IMR-90 (cell line): ENCODE measurements at regions not wholly inside any gene's neighbourhood (a gene's known extent, or its start where the extent isn't known, plus 50 kb on each side); places are given as distances from the start of the nearest gene placed in this dataset.

Experiments used
- ATAC-seq: fragments of 200-7000 bp; cut with Tn5 transposase; 2 replicates; pipeline ENCODE4 v1.9.1; 2020; ENCODE audit warnings: low read depth, mild to moderate bottlenecking, moderate library complexity
- BruUV-seq: library from RNA; stranded (reverse); fragments of 400-500 nt; replicated peaks from 2 replicates; lab custom pipeline; 2021; lab: Mats Ljungman, UMichigan
- CTCF ChIA-PET: fragments of 300-600 bp; formaldehyde crosslinking; extraction: SDS; loops from one replicate; lab custom pipeline; 2021; ENCODE audit warnings: antibody characterized with exemption; lab: Yijun Ruan, JAX
- POLR2A ChIA-PET: fragments of 300-600 bp; sonication (Branson Sonifier 250); formaldehyde crosslinking; loops from one replicate; lab custom pipeline; 2022; ENCODE audit warnings: antibody characterized with exemption; ENCODE audit not compliant: unreplicated experiment; lab: Charles Lee
- DNase-seq: peaks from one replicate; pipeline ENCODE4 v3.0.0; 2013
- H2AFZ ChIP-seq: replicated peaks from 2 replicates; pipeline ENCODE3; 2013; ENCODE audit warnings: low read length, mild to moderate bottlenecking; ENCODE audit not compliant: poor library complexity
- H2AK5ac ChIP-seq: 2 replicates; pipeline ENCODE4 v1.6.1; 2013; ENCODE audit warnings: low read depth, low read length, inconsistent platforms
- H2AK9ac ChIP-seq: replicated peaks from 2 replicates; pipeline ENCODE3; 2013; ENCODE audit warnings: mild to moderate bottlenecking, low read depth, low read length, moderate library complexity; ENCODE audit not compliant: poor library complexity
- H2BK120ac ChIP-seq: 2 replicates; pipeline ENCODE4 v1.6.1; 2013; ENCODE audit warnings: low read depth, low read length, inconsistent platforms
- H2BK15ac ChIP-seq: 3 replicates; pipeline ENCODE4 v1.6.1; 2013; ENCODE audit warnings: low read depth, low read length, inconsistent platforms
- H2BK20ac ChIP-seq: 2 replicates; pipeline ENCODE4 v1.6.1; 2013; ENCODE audit warnings: low read depth, mild to moderate bottlenecking, inconsistent platforms, low read length, moderate library complexity
- H2BK5ac ChIP-seq: 2 replicates; pipeline ENCODE4 v1.6.1; 2013; ENCODE audit warnings: mild to moderate bottlenecking, low read depth, low read length, inconsistent platforms; ENCODE audit not compliant: poor library complexity, severe bottlenecking
- H3K14ac ChIP-seq: replicated peaks from 2 replicates; pipeline ENCODE4 v1.6.1; 2013; ENCODE audit warnings: low read depth, low read length, inconsistent platforms
- H3K18ac ChIP-seq: 2 replicates; pipeline ENCODE4 v1.6.1; 2013; ENCODE audit warnings: low read depth, low read length, control low read depth
- H3K23ac ChIP-seq: 2 replicates; pipeline ENCODE4 v1.6.1; 2013; ENCODE audit warnings: low read depth, low read length, inconsistent platforms
- H3K27ac ChIP-seq: 2 replicates; pipeline ENCODE4 v1.5.1; 2013; ENCODE audit warnings: mild to moderate bottlenecking, control low read depth, low read length; ENCODE audit not compliant: insufficient read depth
- H3K27me3 ChIP-seq: 2 replicates; pipeline ENCODE4 v1.6.1; 2013; ENCODE audit warnings: low read length; ENCODE audit not compliant: control insufficient read depth, insufficient read depth
- H3K36me3 ChIP-seq: 2 replicates; pipeline ENCODE4 v1.6.1; 2013; ENCODE audit warnings: low read length, mixed read lengths; ENCODE audit not compliant: control insufficient read depth, insufficient read depth
- H3K4ac ChIP-seq: 2 replicates; pipeline ENCODE4 v1.6.1; 2013; ENCODE audit warnings: low read depth, low read length, inconsistent platforms
- H3K4me1 ChIP-seq: 2 replicates; pipeline ENCODE4 v1.6.1; 2013; ENCODE audit warnings: low read length, mixed read lengths; ENCODE audit not compliant: control insufficient read depth, insufficient read depth
- H3K4me2 ChIP-seq: 2 replicates; pipeline ENCODE4 v1.6.1; 2013; ENCODE audit warnings: low read depth, mild to moderate bottlenecking, control low read depth, low read length, moderate library complexity
- H3K4me3 ChIP-seq: 2 replicates; pipeline ENCODE4 v1.5.1; 2013; ENCODE audit warnings: low read depth, mild to moderate bottlenecking, control low read depth, low read length, moderate library complexity; ENCODE audit not compliant: insufficient read depth
- H3K56ac ChIP-seq: 2 replicates; pipeline ENCODE4 v1.6.1; 2013; ENCODE audit warnings: low read length, inconsistent platforms; ENCODE audit not compliant: insufficient read depth; ENCODE audit errors: extremely low read depth
- H3K79me1 ChIP-seq, 2 experiments: 2 replicates each; pipeline ENCODE4 v1.6.1; 2013; ENCODE audit warnings: low read length in 2 of 2, inconsistent platforms in 1 of 2, low read depth in 1 of 2
- H3K9ac ChIP-seq: 2 replicates; pipeline ENCODE4 v1.6.1; 2013; ENCODE audit warnings: low read depth, low read length, control low read depth
- H3K9me1 ChIP-seq: 2 replicates; pipeline ENCODE4 v1.6.1; 2013; ENCODE audit warnings: low read length, inconsistent platforms; ENCODE audit not compliant: insufficient read depth
- H3K9me3 ChIP-seq: 2 replicates; pipeline ENCODE4 v1.6.1; 2013; ENCODE audit warnings: low read length; ENCODE audit not compliant: control insufficient read depth, insufficient read depth
- H4K20me1 ChIP-seq: 2 replicates; pipeline ENCODE4 v1.6.1; 2013; ENCODE audit warnings: low read length, inconsistent platforms; ENCODE audit not compliant: insufficient read depth
- H4K5ac ChIP-seq: 2 replicates; pipeline ENCODE4 v1.6.1; 2013; ENCODE audit warnings: mild to moderate bottlenecking, low read depth, low read length, control low read depth
- H4K8ac ChIP-seq, 2 experiments: 2 replicates each; pipeline ENCODE4 v1.6.1; 2013; ENCODE audit warnings: low read depth in 2 of 2, low read length in 2 of 2, control low read depth in 1 of 2, inconsistent platforms in 1 of 2
- H4K91ac ChIP-seq: 2 replicates; pipeline ENCODE4 v1.6.1; 2013; ENCODE audit warnings: low read depth, low read length, inconsistent platforms; ENCODE audit not compliant: insufficient read depth
- CEBPB ChIP-seq: IDR thresholded peaks from 2 replicates; pipeline ENCODE4 v1.6.1; 2012; ENCODE audit warnings: low read depth, low read length, improper control_type of control experiment
- FOS ChIP-seq: fragments of 150-350 bp; IDR thresholded peaks from 2 replicates; pipeline ENCODE4 v1.6.1; 2016; ENCODE audit warnings: low read depth, low read length
- MAFK ChIP-seq: IDR thresholded peaks from 2 replicates; pipeline ENCODE4 v1.6.1; 2012; ENCODE audit warnings: low read depth, low read length, improper control_type of control experiment
- MXI1 ChIP-seq: IDR thresholded peaks from 2 replicates; pipeline ENCODE4 v1.6.1; 2012; ENCODE audit warnings: low read depth, mild to moderate bottlenecking, low read length, moderate library complexity, borderline replicate concordance
- POLR2A ChIP-seq: IDR thresholded peaks from 2 replicates; pipeline ENCODE4 v1.6.1; 2012; ENCODE audit warnings: mild to moderate bottlenecking, low read depth, low read length
- RAD21 ChIP-seq: IDR thresholded peaks from 2 replicates; pipeline ENCODE4 v1.6.1; 2012; ENCODE audit warnings: low read length, improper control_type of control experiment
- WGBS, 2 experiments: methylation state at CpG; one replicate each; pipeline versions ENCODE4 v1.1.5 to v1.1.7; 2013; ENCODE audit warnings: missing lambda C conversion rate in 2 of 2; ENCODE audit not compliant: insufficient read length in 1 of 2; ENCODE audit errors: extremely low coverage in 2 of 2; 5-methylcytosine and 5-hydroxymethylcytosine counted together
- dilution Hi-C: fragments of 300-500 bp; cut with HindIII; formaldehyde crosslinking; loops from one replicate; pipeline ENCODE4 v1.14.3; 2018; ENCODE audit warnings: low sequenced_read_pairs; ENCODE audit not compliant: unreplicated experiment
- in situ Hi-C: fragments of 300-500 bp; cut with MboI; formaldehyde crosslinking; loops from 3 replicates; pipeline ENCODE4 v1.14.3; 2019; ENCODE audit warnings: low sequenced_read_pairs, inconsistent platforms, mixed read lengths
- intact Hi-C: fragments of 100-400 bp; cut with micrococcal nuclease; formaldehyde crosslinking; loops from 2 replicates; pipeline ENCODE4 v1.10.0; 2022

- no peak for TF ChIP-seq CEBPB
- TF ChIP-seq RAD21, result no peak
- no peak for TF ChIP-seq MXI1
- no peak for TF ChIP-seq FOS
Observed at GRCh38 chr5:159448841-159449407, 118.6 kb upstream of the IL12B start (continued).

GRCh38 chr5:159449925-159450324 lies 119.6 kb upstream of the IL12B start:
- H3K4me2 ChIP-seq, result no peak overlapping the region
- peak overlapping the region; percentile 41 to 55; a peak in 2 of 4 replicates for H4K8ac ChIP-seq
- H2AK9ac ChIP-seq, result peak overlapping the region; percentile 46
- no peaks in the 10 kb centered on the region for H3K36me3 ChIP-seq
- peak overlapping the region; percentile 14; the same call in 1 of the 2 replicates for H3K56ac ChIP-seq
- H4K5ac ChIP-seq, result no peak overlapping the region
- no peak overlapping the region for H3K9ac ChIP-seq
- WGBS, 2 experiments, result 78% methylated on average over 3 of the region's 7 CpGs; no CpG with 5 or more reads in 1 of the 2 experiments
- no peak overlapping the region for H3K18ac ChIP-seq
- no peaks in the 10 kb centered on the region for H3K9me3 ChIP-seq
- DNase-seq (peak; percentile 39), ATAC-seq (no peak)
- TF ChIP-seq POLR2A (no peak), MAFK (peak; percentile 30; the same call in 1 of the 2 replicates), MXI1 (no peak), FOS (peak; percentile 64; the same call in 1 of the 2 replicates)
- no peak overlapping the region for H3K27ac ChIP-seq
- peak overlapping the region; percentile 57 for H2AFZ ChIP-seq
- no peak overlapping the region for H3K4me3 ChIP-seq
- H3K14ac ChIP-seq, result peak overlapping the region; percentile 73
- no peaks in the 10 kb centered on the region for H3K79me1 ChIP-seq
- H4K91ac ChIP-seq, result peak overlapping the region; percentile 90
- peak overlapping the region; percentile 82; the same call in 2 of the 3 replicates for H2BK15ac ChIP-seq
- in situ Hi-C loops, result loop anchor here (5.0 to 25.0 kb wide), 4 partner anchors 295 to 887 kb away; partner anchors contain the start of gene ADRA1B
- dilution Hi-C loops, result no loop called here
- H2BK20ac ChIP-seq, result peak overlapping the region; percentile 93
- intact Hi-C loops, result loop anchor here (5.0 kb wide), 1 partner anchor 132 kb away; no protein-coding TSS in a partner anchor
- ChIA-PET CTCF (interaction anchor here (0.5 to 2.6 kb wide), 2 partner anchors 467 to 711 kb away, joined by 4 to 6 read pairs; partner anchors contain the start of gene ADRA1B), POLR2A (no interaction called here)
- H3K4me1 ChIP-seq, result peaks cover 16% of the 10 kb centered on the region
- peak overlapping the region; percentile 89 for H3K4ac ChIP-seq
- H2AK5ac ChIP-seq, result peak overlapping the region; percentile 96
- H2BK120ac ChIP-seq, result peak overlapping the region; percentile 92
- H3K23ac ChIP-seq, result no peak overlapping the region; the same call in 1 of the 2 replicates
- no peaks in the 10 kb centered on the region for H4K20me1 ChIP-seq
- BruUV-seq, result no TSS peak
- H3K9me1 ChIP-seq, result peaks cover 18% of the 10 kb centered on the region
- no peaks in the 10 kb centered on the region for H3K27me3 ChIP-seq
- H2BK5ac ChIP-seq, result no peak overlapping the region
